ENCODE measurements at regions not wholly inside any gene's neighbourhood (a gene's known extent, or its start where the extent isn't known, plus 50 kb on each side); places are given as distances from the start of the nearest gene placed in this dataset.

DNA sequence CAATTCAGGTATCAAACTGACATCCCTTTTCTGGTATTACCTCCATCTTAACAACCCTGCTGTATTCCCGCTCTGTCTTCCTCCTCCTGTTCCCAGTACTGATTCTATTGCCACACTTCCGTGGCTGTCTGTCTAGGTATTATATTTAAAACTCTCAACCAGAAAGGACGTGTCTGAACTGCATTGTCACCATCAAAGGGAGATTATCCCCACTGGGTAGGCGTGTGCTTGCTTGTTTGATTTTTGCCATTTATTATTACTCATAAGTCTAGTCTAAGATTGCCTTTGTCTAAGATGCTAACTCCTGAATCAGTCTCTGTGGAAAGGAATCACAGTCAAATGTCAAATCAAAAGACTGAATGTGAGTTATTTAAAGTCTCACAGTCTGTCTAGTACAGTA lies 650.1 kb downstream of the KCNT2 start:
- H3K27ac Mint-ChIP-seq: no peak overlapping the region
- no peaks in the 10 kb centered on the region for H3K9me3 Mint-ChIP-seq
- no peaks in the 10 kb centered on the region for H3K9me3 ChIP-seq (ENCODE audit: control insufficient read depth, low read length)
- H3K9ac ChIP-seq (ENCODE audit: extremely low read depth, low read length, poor library complexity, severe bottlenecking): no peak overlapping the region
- H3K27ac ChIP-seq (ENCODE audit: low read depth, low read length): no peak overlapping the region
- no peaks in the 10 kb centered on the region for H3K36me3 Mint-ChIP-seq (ENCODE audit: low read depth)
- H3K27me3 ChIP-seq (ENCODE audit: control insufficient read depth, insufficient read depth, low read length, poor library complexity, severe bottlenecking): no peaks in the 10 kb centered on the region
- no peaks in the 10 kb centered on the region for H3K27me3 Mint-ChIP-seq (ENCODE audit: insufficient read depth)
- H3K36me3 ChIP-seq (ENCODE audit: control insufficient read depth, insufficient read depth, low read length): no peaks in the 10 kb centered on the region
- no peak overlapping the region for H3K4me3 ChIP-seq (ENCODE audit: low read length)
- WGBS, 2 experiments (ENCODE audit: insufficient coverage in 1 of 2, insufficient read length in 1 of 2): 80 to 97% methylated on average over 1 to 4 of the region's 4 CpGs
- H3K4me1 Mint-ChIP-seq: no peaks in the 10 kb centered on the region
- no peak for DNase-seq
- H3K4me3 Mint-ChIP-seq: no peak overlapping the region
- no peaks in the 10 kb centered on the region for H3K4me1 ChIP-seq (ENCODE audit: control insufficient read depth, insufficient read depth, low read length)
- TF ChIP-seq, protein P1, sequence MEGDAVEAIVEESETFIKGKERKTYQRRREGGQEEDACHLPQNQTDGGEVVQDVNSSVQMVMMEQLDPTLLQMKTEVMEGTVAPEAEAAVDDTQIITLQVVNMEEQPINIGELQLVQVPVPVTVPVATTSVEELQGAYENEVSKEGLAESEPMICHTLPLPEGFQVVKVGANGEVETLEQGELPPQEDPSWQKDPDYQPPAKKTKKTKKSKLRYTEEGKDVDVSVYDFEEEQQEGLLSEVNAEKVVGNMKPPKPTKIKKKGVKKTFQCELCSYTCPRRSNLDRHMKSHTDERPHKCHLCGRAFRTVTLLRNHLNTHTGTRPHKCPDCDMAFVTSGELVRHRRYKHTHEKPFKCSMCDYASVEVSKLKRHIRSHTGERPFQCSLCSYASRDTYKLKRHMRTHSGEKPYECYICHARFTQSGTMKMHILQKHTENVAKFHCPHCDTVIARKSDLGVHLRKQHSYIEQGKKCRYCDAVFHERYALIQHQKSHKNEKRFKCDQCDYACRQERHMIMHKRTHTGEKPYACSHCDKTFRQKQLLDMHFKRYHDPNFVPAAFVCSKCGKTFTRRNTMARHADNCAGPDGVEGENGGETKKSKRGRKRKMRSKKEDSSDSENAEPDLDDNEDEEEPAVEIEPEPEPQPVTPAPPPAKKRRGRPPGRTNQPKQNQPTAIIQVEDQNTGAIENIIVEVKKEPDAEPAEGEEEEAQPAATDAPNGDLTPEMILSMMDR (conservative IDR thresholded peaks at IDR 0.05): no peak

DNA sequence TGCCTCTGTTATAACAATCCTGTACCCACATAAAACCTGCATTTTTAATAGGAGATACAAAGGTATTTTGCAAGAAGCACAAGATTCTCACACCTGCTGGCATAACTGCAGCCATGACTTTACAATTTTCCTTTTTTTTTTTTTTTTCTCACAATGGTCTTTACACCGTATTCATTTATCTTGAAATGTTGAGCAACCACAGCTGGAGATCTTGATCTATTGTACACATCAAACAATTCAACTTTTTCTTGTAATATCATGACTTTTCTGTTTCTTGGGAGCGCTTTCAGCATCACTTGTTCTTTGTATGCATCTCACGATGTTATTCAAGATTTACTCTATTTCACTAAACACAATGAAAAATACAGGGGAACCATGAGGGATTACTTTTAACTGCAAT lies 651.4 kb downstream of the KCNT2 start:
- TF ChIP-seq, protein P1 (conservative IDR thresholded peaks at IDR 0.05): no peak
- Histone ChIP-seq H3K9ac (ENCODE audit: extremely low read depth, low read length, poor library complexity, severe bottlenecking) (no peak overlapping the region), H3K4me3 (ENCODE audit: low read length) (no peak overlapping the region), H3K4me1 (ENCODE audit: control insufficient read depth, insufficient read depth, low read length) (no peaks in the 10 kb centered on the region), H3K9me3 (ENCODE audit: control insufficient read depth, low read length) (no peaks in the 10 kb centered on the region), H3K27me3 (ENCODE audit: control insufficient read depth, insufficient read depth, low read length, poor library complexity, severe bottlenecking) (no peaks in the 10 kb centered on the region), H3K27ac (ENCODE audit: low read depth, low read length) (no peak overlapping the region), H3K36me3 (ENCODE audit: control insufficient read depth, insufficient read depth, low read length) (no peaks in the 10 kb centered on the region)
- WGBS, 2 experiments (ENCODE audit: insufficient coverage in 1 of 2, insufficient read length in 1 of 2): 80 to 89% methylated on average over 1 to 3 of the region's 3 CpGs
- DNase-seq: no peak
- Mint-ChIP-seq H3K27me3 (ENCODE audit: insufficient read depth) (no peaks in the 10 kb centered on the region), H3K9me3 (no peaks in the 10 kb centered on the region), H3K4me1 (no peaks in the 10 kb centered on the region), H3K36me3 (ENCODE audit: low read depth) (no peaks in the 10 kb centered on the region), H3K4me3 (no peak overlapping the region), H3K27ac (no peak overlapping the region)

DNA sequence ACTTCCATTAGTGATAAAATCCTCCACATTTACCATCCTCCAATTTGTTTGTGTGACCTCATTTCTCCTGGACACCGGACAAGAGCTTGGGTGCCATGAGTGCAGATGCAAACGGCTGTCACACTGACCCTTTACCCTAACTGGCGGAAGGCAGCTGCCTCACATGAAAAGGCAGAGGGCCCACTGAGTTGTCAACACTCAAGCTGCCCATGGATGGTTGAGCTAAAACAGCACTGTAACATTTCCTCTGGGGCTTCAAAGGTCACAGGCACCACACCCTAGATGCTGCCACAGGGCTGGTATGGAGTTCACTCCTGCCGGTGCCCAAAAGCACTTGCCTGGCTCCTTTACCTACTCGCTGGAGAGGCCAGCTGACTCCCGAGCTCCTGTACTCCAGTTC lies 653.4 kb downstream of the KCNT2 start:
- no peaks in the 10 kb centered on the region for H3K36me3 Mint-ChIP-seq (ENCODE audit: low read depth)
- no peak overlapping the region for H3K4me3 Mint-ChIP-seq
- no peaks in the 10 kb centered on the region for H3K4me1 Mint-ChIP-seq
- no peaks in the 10 kb centered on the region for H3K4me1 ChIP-seq (ENCODE audit: control insufficient read depth, insufficient read depth, low read length)
- H3K27me3 ChIP-seq (ENCODE audit: control insufficient read depth, insufficient read depth, low read length, poor library complexity, severe bottlenecking): no peaks in the 10 kb centered on the region
- no peaks in the 10 kb centered on the region for H3K9me3 ChIP-seq (ENCODE audit: control insufficient read depth, low read length)
- no peak overlapping the region for H3K27ac Mint-ChIP-seq
- H3K4me3 ChIP-seq (ENCODE audit: low read length): no peak overlapping the region
- no peaks in the 10 kb centered on the region for H3K27me3 Mint-ChIP-seq (ENCODE audit: insufficient read depth)
- no peaks in the 10 kb centered on the region for H3K36me3 ChIP-seq (ENCODE audit: control insufficient read depth, insufficient read depth, low read length)
- no peak for DNase-seq
- H3K9me3 Mint-ChIP-seq: no peaks in the 10 kb centered on the region
- no peak overlapping the region for H3K9ac ChIP-seq (ENCODE audit: extremely low read depth, low read length, poor library complexity, severe bottlenecking)
- TF ChIP-seq, protein P1 (conservative IDR thresholded peaks at IDR 0.05): no peak
- WGBS, 2 experiments (ENCODE audit: insufficient coverage in 1 of 2, insufficient read length in 1 of 2): 89 to 91% methylated on average over 5 to 6 of the region's 6 CpGs
- no peak overlapping the region for H3K27ac ChIP-seq (ENCODE audit: low read depth, low read length)
